GM19438 (cell line): ENCODE measurements at regions not wholly inside any gene's neighbourhood (a gene's known extent, or its start where the extent isn't known, plus 50 kb on each side); places are given as distances from the start of the nearest gene placed in this dataset.
"Not testable (repeated sequence)": the region's sequence is repeated elsewhere in the genome, so short reads cannot be mapped to it uniquely, and the experiment has no call there.

Experiments
- ATAC-seq: cut with Tn5 transposase; IDR thresholded peaks from one replicate; pipeline ENCODE4 v1.9.1; 2021; ENCODE audit warnings: low read depth; ENCODE audit not compliant: unreplicated experiment

- no peak for ATAC-seq
These were observed 69.7 kb downstream of the RPS6KA4 start for GRCh38 chr11:64428693-64429092.

- no peak for ATAC-seq
These were observed 71.0 kb downstream of the RPS6KA4 start for GRCh38 chr11:64429970-64430369.

GRCh38 chr11:64430645-64431044 is 71.7 kb downstream of the RPS6KA4 start:
- no peak for ATAC-seq

- ATAC-seq, result no peak
These were observed 77.0 kb downstream of the RPS6KA4 start for GRCh38 chr11:64436000-64436399.

- ATAC-seq, result no peak
These were observed 78.5 kb downstream of the RPS6KA4 start for GRCh38 chr11:64437426-64437825.

- no peak for ATAC-seq
These were observed 80.2 kb downstream of the RPS6KA4 start for GRCh38 chr11:64438986-64439771.

GRCh38 chr11:64439772-64440491 is 81.0 kb downstream of the RPS6KA4 start:
- ATAC-seq, result not testable (repeated sequence)

- ATAC-seq, result no peak
These were observed 82.2 kb downstream of the RPS6KA4 start for GRCh38 chr11:64441127-64441526.

GRCh38 chr11:64443001-64443400 is 84.0 kb downstream of the RPS6KA4 start:
- no peak for ATAC-seq

GRCh38 chr11:64444838-64445441 is 86.0 kb downstream of the RPS6KA4 start:
- ATAC-seq, result no peak

GRCh38 chr11:64445651-64446050 is 86.7 kb downstream of the RPS6KA4 start:
- no peak for ATAC-seq

- ATAC-seq, result no peak
These were observed 89.1 kb downstream of the RPS6KA4 start for GRCh38 chr11:64447831-64448598.

- peak; percentile 71 for ATAC-seq
These were observed 89.8 kb downstream of the RPS6KA4 start for GRCh38 chr11:64448599-64449380.

GRCh38 chr11:64449381-64450167 is 90.6 kb downstream of the RPS6KA4 start:
- no peak for ATAC-seq

- no peak for ATAC-seq
These were observed 91.2 kb downstream of the RPS6KA4 start for GRCh38 chr11:64450168-64450560.

GRCh38 chr11:64451856-64452255 is 92.9 kb downstream of the RPS6KA4 start:
- ATAC-seq, result no peak

GRCh38 chr11:64453466-64453865 is 94.5 kb downstream of the RPS6KA4 start:
- no peak for ATAC-seq

- no peak for ATAC-seq
These were observed 96.7 kb downstream of the RPS6KA4 start for GRCh38 chr11:64455456-64456261.
